ENCODE measurements at regions not wholly inside any gene's neighbourhood (a gene's known extent, or its start where the extent isn't known, plus 50 kb on each side); places are given as distances from the start of the nearest gene placed in this dataset.
"Not testable (repeated sequence)": the region's sequence is repeated elsewhere in the genome, so short reads cannot be mapped to it uniquely, and the experiment has no call there.

GRCh38 chr1:102497810-102498209, 501.1 kb upstream of the OLFM3 start:
- WGBS, 2 experiments (ENCODE audit: extremely low coverage in 2 of 2, insufficient read length in 1 of 2) = 40% methylated on average over 1 of the region's 3 CpGs; no CpG with 5 or more reads in 1 of the 2 experiments
- H4K8ac ChIP-seq (ENCODE audit: low read depth in 2 of 2, low read length in 2 of 2); H4K5ac ChIP-seq (ENCODE audit: low read depth, low read length); ATAC-seq (ENCODE audit: low read depth); POLR2A ChIA-PET (ENCODE audit: unreplicated experiment); H3K9me1 ChIP-seq (ENCODE audit: insufficient read depth, low read length); H3K9me3 ChIP-seq (ENCODE audit: control insufficient read depth, insufficient read depth, low read length); H2BK5ac ChIP-seq (ENCODE audit: low read depth, low read length, poor library complexity, severe bottlenecking); H3K4me3 ChIP-seq (ENCODE audit: insufficient read depth, low read depth, low read length); H4K20me1 ChIP-seq (ENCODE audit: insufficient read depth, low read length); H3K27ac ChIP-seq (ENCODE audit: insufficient read depth, low read length); H2AK5ac ChIP-seq (ENCODE audit: low read depth, low read length); H2BK20ac ChIP-seq (ENCODE audit: low read depth, low read length); CTCF ChIA-PET; H3K4me2 ChIP-seq (ENCODE audit: low read depth, low read length); H2AFZ ChIP-seq (replicated peaks; ENCODE audit: low read length, poor library complexity); H3K4ac ChIP-seq (ENCODE audit: low read depth, low read length); DNase-seq; H2BK120ac ChIP-seq (ENCODE audit: low read depth, low read length); H3K79me1 ChIP-seq (ENCODE audit: low read depth in 1 of 2, low read length in 2 of 2); H4K91ac ChIP-seq (ENCODE audit: insufficient read depth, low read depth, low read length); dilution Hi-C loops (cut with HindIII; ENCODE audit: low sequenced_read_pairs, unreplicated experiment); H3K36me3 ChIP-seq (ENCODE audit: control insufficient read depth, insufficient read depth, low read length); in situ Hi-C loops (cut with MboI; ENCODE audit: low sequenced_read_pairs); H3K23ac ChIP-seq (ENCODE audit: low read depth, low read length); H3K14ac ChIP-seq (replicated peaks; ENCODE audit: low read depth, low read length); H3K27me3 ChIP-seq (ENCODE audit: control insufficient read depth, insufficient read depth, low read length); BruUV-seq (replicated peaks); H3K18ac ChIP-seq (ENCODE audit: low read depth, low read length); H2BK15ac ChIP-seq (ENCODE audit: low read depth, low read length); H2AK9ac ChIP-seq (replicated peaks; ENCODE audit: low read depth, low read length, poor library complexity); H3K4me1 ChIP-seq (ENCODE audit: control insufficient read depth, insufficient read depth, low read length); H3K9ac ChIP-seq (ENCODE audit: low read depth, low read length); H3K56ac ChIP-seq (ENCODE audit: extremely low read depth, insufficient read depth, low read length); intact Hi-C loops (cut with micrococcal nuclease): not testable (repeated sequence)
